HG03439 (cell line): ENCODE measurements at regions not wholly inside any gene's neighbourhood (a gene's known extent, or its start where the extent isn't known, plus 50 kb on each side); places are given as distances from the start of the nearest gene placed in this dataset.

Source experiments
- ATAC-seq: cut with Tn5 transposase; IDR thresholded peaks from one replicate; pipeline ENCODE4 v1.9.1; 2021; ENCODE audit warnings: mild to moderate bottlenecking, moderate library complexity; ENCODE audit not compliant: unreplicated experiment

- no peak for ATAC-seq
These were observed 502.4 kb downstream of the TMEM182 start for GRCh38 chr2:103264058-103264768.

GRCh38 chr2:103265521-103265920 lies 503.7 kb downstream of the TMEM182 start:
- no peak for ATAC-seq

- no peak for ATAC-seq
These were observed 507.1 kb downstream of the TMEM182 start for GRCh38 chr2:103268841-103269498.

- ATAC-seq: no peak
These were observed 515.0 kb downstream of the TMEM182 start for GRCh38 chr2:103276869-103277268.

GRCh38 chr2:103284750-103285149 lies 522.9 kb downstream of the TMEM182 start:
- ATAC-seq: no peak

GRCh38 chr2:103285354-103285753 lies 523.5 kb downstream of the TMEM182 start:
- no peak for ATAC-seq

GRCh38 chr2:103287746-103288145 lies 525.9 kb downstream of the TMEM182 start:
- ATAC-seq: no peak

GRCh38 chr2:103288696-103289095 lies 526.9 kb downstream of the TMEM182 start:
- ATAC-seq: no peak

GRCh38 chr2:103289105-103289725 lies 527.4 kb downstream of the TMEM182 start:
- ATAC-seq: no peak

GRCh38 chr2:103292573-103292972 lies 530.7 kb downstream of the TMEM182 start:
- no peak for ATAC-seq

GRCh38 chr2:103293067-103293741 lies 531.4 kb downstream of the TMEM182 start:
- no peak for ATAC-seq

- ATAC-seq: no peak
These were observed 531.9 kb downstream of the TMEM182 start for GRCh38 chr2:103293742-103294077.

GRCh38 chr2:103294420-103294819 lies 532.6 kb downstream of the TMEM182 start:
- no peak for ATAC-seq

GRCh38 chr2:103295591-103295990 lies 533.8 kb downstream of the TMEM182 start:
- no peak for ATAC-seq

GRCh38 chr2:103324671-103325070 lies 562.8 kb downstream of the TMEM182 start:
- no peak for ATAC-seq

GRCh38 chr2:103327386-103327785 lies 565.6 kb downstream of the TMEM182 start:
- no peak for ATAC-seq

- ATAC-seq: no peak
These were observed 566.1 kb downstream of the TMEM182 start for GRCh38 chr2:103327966-103328365.

GRCh38 chr2:103335403-103335802 lies 573.6 kb downstream of the TMEM182 start:
- no peak for ATAC-seq

- ATAC-seq: no peak
These were observed 577.0 kb downstream of the TMEM182 start for GRCh38 chr2:103338819-103339218.

GRCh38 chr2:103346780-103347179 lies 584.9 kb downstream of the TMEM182 start:
- no peak for ATAC-seq

- ATAC-seq: no peak
These were observed 591.9 kb downstream of the TMEM182 start for GRCh38 chr2:103353774-103354173.

GRCh38 chr2:103355287-103355686 lies 593.5 kb downstream of the TMEM182 start:
- ATAC-seq: no peak
